ENCODE measurements at regions not wholly inside any gene's neighbourhood (a gene's known extent, or its start where the extent isn't known, plus 50 kb on each side); places are given as distances from the start of the nearest gene placed in this dataset.

- H3K4me2 ChIP-seq (ENCODE audit: low read length): no peak overlapping the region
- no peaks in the 10 kb centered on the region for H4K20me1 ChIP-seq (ENCODE audit: insufficient read depth)
- ChIA-PET CTCF (interaction anchor here (1.0 kb wide), 1 partner anchor 315 kb away, joined by 3 read pairs; no protein-coding TSS in a partner anchor), POLR2A (no interaction called here), RAD21 (ENCODE audit: low non-redundant PET in 1 of 2, low total read pairs in 2 of 2, uncharacterized antibody in 2 of 2, unreplicated experiment in 2 of 2) (no interaction called here)
- H3K36me3 ChIP-seq (ENCODE audit: control insufficient read depth in 1 of 2, insufficient read depth in 2 of 2, low read length in 2 of 2): no peaks in the 10 kb centered on the region
- no peak for DNase-seq (ENCODE audit: low read depth, low spot score)
- no peak for ATAC-seq
- no peaks in the 10 kb centered on the region for H3K9me2 ChIP-seq (ENCODE audit: insufficient read depth)
- no TSS peak for BruUV-seq (replicated peaks)
- no peaks in the 10 kb centered on the region for H3K9me3 ChIP-seq (ENCODE audit: control insufficient read depth in 1 of 2, insufficient read depth in 1 of 2, low read depth in 1 of 2, low read length in 2 of 2)
- no peaks in the 10 kb centered on the region for H3K79me2 ChIP-seq (ENCODE audit: insufficient read depth, low read length)
- intact Hi-C loops (cut with micrococcal nuclease): no loop called here
- H2AFZ ChIP-seq (ENCODE audit: low read depth, low read length, poor library complexity, severe bottlenecking): no peak overlapping the region
- no peak overlapping the region for H3K27ac ChIP-seq (ENCODE audit: low read depth, low read length)
- H3K9ac ChIP-seq (ENCODE audit: low read length): no peak overlapping the region
- no peak overlapping the region for H3K4me3 ChIP-seq (replicated peaks in 1 of 2; ENCODE audit: low read depth in 1 of 2, low read length in 2 of 2)
- H3K27me3 ChIP-seq (ENCODE audit: insufficient read depth, low read length): no peaks in the 10 kb centered on the region
- no peak for TF ChIP-seq RAD21 (IDR thresholded peaks at IDR 0.05; ENCODE audit: low read depth)
- TF ChIP-seq ELF1 (IDR thresholded peaks at IDR 0.05; ENCODE audit: borderline replicate concordance, low read depth): no peak
- no peak for TF ChIP-seq ZNF274 (IDR thresholded peaks at IDR 0.05; ENCODE audit: low read depth, low read length)
- no peak for TF ChIP-seq EZH2 (IDR thresholded peaks at IDR 0.05)
- no peak for TF ChIP-seq REST (IDR thresholded peaks at IDR 0.05; ENCODE audit: low read depth)
- TF ChIP-seq SP1 (IDR thresholded peaks at IDR 0.05; ENCODE audit: low read depth): no peak
- no peak for TF ChIP-seq CBX3 (IDR thresholded peaks at IDR 0.05; ENCODE audit: low read depth)
- TF ChIP-seq POLR2AphosphoS5 (IDR thresholded peaks at IDR 0.05; ENCODE audit: low read depth, low read length): no peak
- no peak for TF ChIP-seq EGR1 (IDR thresholded peaks at IDR 0.05; ENCODE audit: low read depth)
- no peak for TF ChIP-seq ZBTB33 (IDR thresholded peaks at IDR 0.05; ENCODE audit: extremely low read depth, insufficient replicate concordance, low read length)
- TF ChIP-seq CTCF (IDR thresholded peaks at IDR 0.05 in 2 of 3, conservative IDR thresholded peaks at IDR 0.05 in 1 of 3; ENCODE audit: borderline replicate concordance in 1 of 3, insufficient read depth in 1 of 3, low read depth in 2 of 3, low read length in 2 of 3): no peak
- no peak for TF ChIP-seq YY1 (IDR thresholded peaks at IDR 0.05; ENCODE audit: extremely low read depth, insufficient replicate concordance, low read depth, low read length)
- no peak for TF ChIP-seq FOSL1 (IDR thresholded peaks at IDR 0.05; ENCODE audit: low read depth)
- TF ChIP-seq CEBPB (IDR thresholded peaks at IDR 0.05; ENCODE audit: low read depth): no peak
- TF ChIP-seq POLR2A (IDR thresholded peaks at IDR 0.05; ENCODE audit: borderline replicate concordance, extremely low read depth, insufficient read depth, insufficient read length): no peak
- H3K4me1 ChIP-seq (ENCODE audit: control insufficient read depth in 1 of 2, insufficient read depth in 2 of 2, low read length in 2 of 2): peaks cover 0 to 7% of the 10 kb centered on the region in 2 experiments; a peak in 1 of 4 replicates
Observed at GRCh38 chr7:54955696-54956420, 63.0 kb upstream of the EGFR start.
